Mesendoderm (in vitro differentiated cells): ENCODE measurements at regions not wholly inside any gene's neighbourhood (a gene's known extent, or its start where the extent isn't known, plus 50 kb on each side); places are given as distances from the start of the nearest gene placed in this dataset.

Experiments used
- DNase-seq: peaks from one replicate; pipeline ENCODE4 v3.0.0; 2013
- H2AK5ac ChIP-seq: 2 replicates; pipeline ENCODE4 v1.6.1; 2013; ENCODE audit warnings: low read length, inconsistent platforms
- H2BK120ac ChIP-seq: 2 replicates; pipeline ENCODE4 v1.6.1; 2013; ENCODE audit warnings: low read depth, mild to moderate bottlenecking, low read length, moderate library complexity, mixed read lengths
- H2BK15ac ChIP-seq: replicated peaks from 2 replicates; pipeline ENCODE4 v1.6.1; 2013; ENCODE audit warnings: low read depth, mild to moderate bottlenecking, moderate library complexity
- H2BK5ac ChIP-seq: 2 replicates; pipeline ENCODE4 v1.6.1; 2013; ENCODE audit warnings: low read length, inconsistent platforms
- H3K18ac ChIP-seq: 2 replicates; pipeline ENCODE4 v1.6.1; 2013; ENCODE audit warnings: mild to moderate bottlenecking, low read length, mixed read lengths
- H3K23ac ChIP-seq: one replicate; pipeline ENCODE4 v1.6.1; 2013; ENCODE audit warnings: low read length
- H3K27ac ChIP-seq: 2 replicates; pipeline ENCODE4 v1.5.1; 2013; ENCODE audit warnings: low read depth, mild to moderate bottlenecking, inconsistent platforms, low read length, moderate library complexity
- H3K27me3 ChIP-seq: 2 replicates; pipeline ENCODE4 v1.6.1; 2013; ENCODE audit warnings: low read length, control low read depth, mild to moderate bottlenecking, inconsistent platforms; ENCODE audit not compliant: insufficient read depth, poor library complexity
- H3K36me3 ChIP-seq: 2 replicates; pipeline ENCODE4 v1.6.1; 2013; ENCODE audit warnings: low read length, inconsistent platforms; ENCODE audit not compliant: control insufficient read depth, insufficient read depth
- H3K4ac ChIP-seq: one replicate; pipeline ENCODE4 v1.6.1; 2013; ENCODE audit warnings: low read depth, mild to moderate bottlenecking, low read length, moderate library complexity
- H3K4me1 ChIP-seq: 2 replicates; pipeline ENCODE4 v1.6.1; 2013; ENCODE audit warnings: low read depth, low read length, inconsistent platforms; ENCODE audit not compliant: control insufficient read depth
- H3K4me2 ChIP-seq: 2 replicates; pipeline ENCODE4 v1.6.1; 2013; ENCODE audit warnings: low read length
- H3K4me3 ChIP-seq: 2 replicates; pipeline ENCODE4 v1.5.1; 2013; ENCODE audit warnings: mild to moderate bottlenecking, low read length
- H3K56ac ChIP-seq: one replicate; pipeline ENCODE4 v1.6.1; 2013; ENCODE audit warnings: low read length
- H3K79me1 ChIP-seq: 2 replicates; pipeline ENCODE4 v1.6.1; 2013; ENCODE audit warnings: low read length, inconsistent platforms
- H3K79me2 ChIP-seq: 2 replicates; pipeline ENCODE4 v1.6.1; 2013; ENCODE audit warnings: mild to moderate bottlenecking, low read length; ENCODE audit not compliant: control insufficient read depth, insufficient read depth
- H3K9ac ChIP-seq: 2 replicates; pipeline ENCODE4 v1.6.1; 2013; ENCODE audit warnings: low read length, inconsistent platforms
- H4K5ac ChIP-seq: one replicate; pipeline ENCODE4 v1.6.1; 2013; ENCODE audit warnings: low read length
- H4K8ac ChIP-seq: one replicate; pipeline ENCODE4 v1.6.1; 2013; ENCODE audit warnings: low read depth, mild to moderate bottlenecking, control low read depth, low read length, moderate library complexity
- WGBS: extraction: QIAGEN DNeasy Blood & Tissue Kit; methylation state at CpG from one replicate; pipeline ENCODE4 v1.1.7; 2013; ENCODE audit warnings: low lambda C conversion rate, missing lambda C conversion rate; ENCODE audit not compliant: insufficient coverage; ENCODE audit errors: extremely low coverage; 5-methylcytosine and 5-hydroxymethylcytosine counted together

- H3K79me2 ChIP-seq: no peaks in the 10 kb centered on the region
- no peak overlapping the region for H2BK120ac ChIP-seq
- no peaks in the 10 kb centered on the region for H3K27me3 ChIP-seq
- H3K4me3 ChIP-seq: no peak overlapping the region
- no peak overlapping the region for H2BK5ac ChIP-seq
- H3K4me1 ChIP-seq: no peaks in the 10 kb centered on the region
- no peak overlapping the region for H2AK5ac ChIP-seq
- H3K4me2 ChIP-seq: no peak overlapping the region
- no peaks in the 10 kb centered on the region for H3K36me3 ChIP-seq
- H3K4ac ChIP-seq: no peak overlapping the region
- no peak overlapping the region for H3K27ac ChIP-seq
- H4K8ac ChIP-seq: no peak overlapping the region
- H3K56ac ChIP-seq: no peak overlapping the region
- H3K9ac ChIP-seq: no peak overlapping the region
- no peak overlapping the region for H3K23ac ChIP-seq
- no peak overlapping the region for H4K5ac ChIP-seq
- H3K18ac ChIP-seq: no peak overlapping the region
- H3K79me1 ChIP-seq: no peaks in the 10 kb centered on the region
- no peak overlapping the region for H2BK15ac ChIP-seq
- no CpG with 5 or more reads among the region's 14 CpGs for WGBS
- no peak for DNase-seq
These were observed 114.9 kb upstream of the MEF2A start for GRCh38 chr15:99450896-99451358.

DNA sequence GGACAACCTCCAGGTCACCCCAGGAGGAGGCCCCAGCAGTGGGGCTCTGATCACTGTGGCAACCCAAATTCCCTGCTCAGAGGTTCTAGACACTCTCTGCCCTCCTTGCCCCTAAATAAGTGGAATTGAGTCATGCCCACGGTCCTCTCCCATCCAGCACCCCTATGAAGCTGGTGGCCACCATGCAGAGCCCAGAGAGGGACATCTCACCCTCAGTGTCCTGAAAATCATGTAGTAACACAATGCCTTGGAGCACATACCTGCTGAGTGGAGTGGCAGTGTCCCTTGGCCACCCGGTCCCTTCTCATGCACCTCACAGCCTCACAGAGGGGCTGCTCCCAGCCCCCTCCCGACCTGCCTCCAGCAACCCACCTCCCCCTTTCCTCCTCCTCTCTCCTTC lies 114.3 kb upstream of the MEF2A start:
- Histone ChIP-seq H3K23ac (no peak overlapping the region), H2AK5ac (no peak overlapping the region), H3K4me1 (no peaks in the 10 kb centered on the region), H3K9ac (no peak overlapping the region), H3K18ac (no peak overlapping the region), H3K36me3 (no peaks in the 10 kb centered on the region), H3K79me2 (no peaks in the 10 kb centered on the region), H3K79me1 (no peaks in the 10 kb centered on the region), H3K4me3 (no peak overlapping the region), H4K5ac (no peak overlapping the region), H3K4ac (no peak overlapping the region), H2BK120ac (no peak overlapping the region), H3K27ac (no peak overlapping the region), H3K27me3 (no peaks in the 10 kb centered on the region), H3K4me2 (no peak overlapping the region), H2BK15ac (no peak overlapping the region), H3K56ac (no peak overlapping the region), H2BK5ac (no peak overlapping the region), H4K8ac (no peak overlapping the region)
- DNase-seq: no peak
- whole genome bisulfite sequencing: no CpG with 5 or more reads among the region's 3 CpGs

GRCh38 chr15:99452010-99452409 lies 113.8 kb upstream of the MEF2A start:
- no peak overlapping the region for H3K4ac ChIP-seq
- no peak overlapping the region for H2BK5ac ChIP-seq
- no CpG with 5 or more reads among the region's 11 CpGs for WGBS
- no peaks in the 10 kb centered on the region for H3K36me3 ChIP-seq
- no peak for DNase-seq
- no peak overlapping the region for H3K9ac ChIP-seq
- no peak overlapping the region for H3K23ac ChIP-seq
- H4K8ac ChIP-seq: no peak overlapping the region
- no peaks in the 10 kb centered on the region for H3K27me3 ChIP-seq
- H3K4me3 ChIP-seq: no peak overlapping the region
- H2BK120ac ChIP-seq: no peak overlapping the region
- no peaks in the 10 kb centered on the region for H3K4me1 ChIP-seq
- H2AK5ac ChIP-seq: no peak overlapping the region
- no peak overlapping the region for H3K18ac ChIP-seq
- no peak overlapping the region for H4K5ac ChIP-seq
- H3K56ac ChIP-seq: no peak overlapping the region
- no peaks in the 10 kb centered on the region for H3K79me2 ChIP-seq
- no peaks in the 10 kb centered on the region for H3K79me1 ChIP-seq
- H2BK15ac ChIP-seq: no peak overlapping the region
- H3K27ac ChIP-seq: no peak overlapping the region
- H3K4me2 ChIP-seq: no peak overlapping the region

DNA sequence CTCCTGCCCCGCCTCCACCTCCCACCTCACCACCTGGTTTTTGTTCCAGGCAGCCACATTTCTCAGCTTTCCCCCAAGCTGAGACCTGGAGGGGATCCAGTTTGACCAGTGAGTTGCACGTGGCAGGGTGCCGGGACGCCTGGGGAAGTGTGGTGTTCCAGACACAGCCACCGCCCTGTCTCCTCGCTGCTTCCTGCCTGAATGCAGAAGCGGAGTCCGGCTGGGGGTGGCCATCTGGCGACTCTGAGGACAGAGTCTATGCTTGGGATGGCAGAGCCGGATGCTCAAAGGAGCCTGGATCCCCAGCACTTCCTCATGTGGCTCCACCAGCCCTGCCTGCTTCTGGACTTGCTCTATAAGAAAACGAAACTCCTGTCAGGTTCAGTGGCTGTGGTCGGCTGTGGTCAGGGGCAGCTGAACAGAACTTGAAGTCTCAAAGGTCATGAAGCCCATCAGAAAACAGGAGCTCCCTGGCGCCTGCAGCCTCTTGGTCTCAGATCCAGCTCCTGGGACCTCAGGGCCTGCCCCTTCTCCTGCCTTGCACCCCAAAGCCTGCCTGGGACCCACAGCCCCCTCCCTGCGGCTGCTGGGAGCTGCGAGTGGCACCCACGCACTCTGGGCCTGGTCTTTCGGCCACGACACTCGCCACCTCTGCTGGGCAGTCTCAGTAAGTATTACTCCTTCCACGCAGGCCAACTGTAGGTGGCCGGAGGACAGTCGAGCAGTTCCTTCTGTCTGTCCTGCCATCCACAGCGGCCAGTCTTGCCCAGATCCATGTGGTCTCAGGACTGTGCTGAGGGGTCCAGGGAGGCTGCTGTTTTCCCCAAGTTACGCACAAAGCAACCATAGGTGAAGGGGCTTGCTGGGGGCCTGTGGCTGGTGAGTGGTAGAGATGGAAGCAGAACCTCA lies 112.8 kb upstream of the MEF2A start:
- Histone ChIP-seq H3K4me1 (no peaks in the 10 kb centered on the region), H2BK120ac (no peak overlapping the region), H3K27me3 (no peaks in the 10 kb centered on the region), H3K79me1 (no peaks in the 10 kb centered on the region), H4K8ac (no peak overlapping the region), H2AK5ac (no peak overlapping the region), H3K18ac (no peak overlapping the region), H4K5ac (no peak overlapping the region), H3K4me2 (no peak overlapping the region), H3K9ac (no peak overlapping the region), H3K23ac (no peak overlapping the region), H3K27ac (no peak overlapping the region), H3K56ac (no peak overlapping the region), H3K4ac (no peak overlapping the region), H3K36me3 (no peaks in the 10 kb centered on the region), H2BK5ac (no peak overlapping the region), H3K79me2 (no peaks in the 10 kb centered on the region), H2BK15ac (no peak overlapping the region), H3K4me3 (no peak overlapping the region)
- WGBS: no CpG with 5 or more reads among the region's 24 CpGs
- DNase-seq: no peak

DNA sequence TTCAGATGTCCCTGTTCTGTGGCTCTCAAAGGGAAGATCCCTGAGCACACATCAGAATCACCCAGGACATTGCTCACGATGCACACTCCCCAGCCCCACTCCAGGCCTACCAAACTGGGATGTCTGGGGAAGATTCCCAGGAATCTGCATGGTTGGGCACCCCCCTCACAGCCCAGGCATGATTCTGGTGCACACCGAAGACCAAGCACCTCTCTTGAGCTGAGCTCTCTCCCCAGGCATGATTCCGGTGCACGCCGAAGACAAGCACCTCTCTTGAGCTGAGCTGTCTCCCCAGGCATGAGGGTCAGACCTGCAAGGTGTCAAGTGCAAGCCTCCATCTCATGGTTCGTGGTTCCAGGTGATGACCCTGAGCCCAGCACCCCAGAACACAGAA lies 112.2 kb upstream of the MEF2A start:
- Histone ChIP-seq H3K4me1 (no peaks in the 10 kb centered on the region), H4K5ac (no peak overlapping the region), H2BK15ac (no peak overlapping the region), H3K27me3 (no peaks in the 10 kb centered on the region), H3K79me2 (no peaks in the 10 kb centered on the region), H3K9ac (no peak overlapping the region), H3K23ac (no peak overlapping the region), H3K79me1 (no peaks in the 10 kb centered on the region), H3K4me2 (no peak overlapping the region), H3K4me3 (no peak overlapping the region), H3K27ac (no peak overlapping the region), H3K18ac (no peak overlapping the region), H2BK5ac (no peak overlapping the region), H2AK5ac (no peak overlapping the region), H3K4ac (no peak overlapping the region), H2BK120ac (no peak overlapping the region), H3K56ac (no peak overlapping the region), H4K8ac (no peak overlapping the region), H3K36me3 (no peaks in the 10 kb centered on the region)
- DNase-seq: no peak
- no CpG with 5 or more reads among the region's 6 CpGs for WGBS
